Hepatocyte (in vitro differentiated cells): ENCODE measurements at regions not wholly inside any gene's neighbourhood (a gene's known extent, or its start where the extent isn't known, plus 50 kb on each side); places are given as distances from the start of the nearest gene placed in this dataset.

Experiments used
- DNase-seq: peaks from one replicate; pipeline ENCODE4 v3.0.0-alpha.2; 2016; ENCODE audit warnings: low spot score
- H2AFZ ChIP-seq: fragments of 200-600 bp; sonication (generic); 2 replicates; pipeline ENCODE4 v1.6.0; 2016; ENCODE audit warnings: antibody characterized with exemption, mild to moderate bottlenecking
- H3K27ac ChIP-seq: fragments of 200-600 bp; sonication (generic); 2 replicates; pipeline ENCODE4 v1.5.1; 2016; ENCODE audit warnings: mild to moderate bottlenecking
- H3K27me3 ChIP-seq: fragments of 200-600 bp; sonication (generic); 2 replicates; pipeline ENCODE4 v1.6.1; 2016
- H3K36me3 ChIP-seq: fragments of 200-600 bp; sonication (generic); replicated peaks from 2 replicates; pipeline ENCODE4 v1.5.1; 2016; ENCODE audit warnings: low read depth; ENCODE audit not compliant: insufficient read depth
- H3K4me1 ChIP-seq: fragments of 200-600 bp; sonication (generic); 2 replicates; pipeline ENCODE4 v1.5.1; 2016; ENCODE audit warnings: mild to moderate bottlenecking, moderate library complexity; ENCODE audit not compliant: insufficient read depth
- H3K4me2 ChIP-seq: fragments of 200-600 bp; sonication (generic); 2 replicates; pipeline ENCODE4 v1.6.0; 2016
- H3K4me3 ChIP-seq: fragments of 200-600 bp; sonication (generic); 2 replicates; pipeline ENCODE4 v1.5.1; 2016; ENCODE audit warnings: mild to moderate bottlenecking
- H3K79me2 ChIP-seq: fragments of 200-600 bp; sonication (generic); 2 replicates; pipeline ENCODE4 v1.6.0; 2017; ENCODE audit warnings: mild to moderate bottlenecking
- H3K9me2 ChIP-seq: fragments of 200-600 bp; sonication (generic); replicated peaks from 2 replicates; pipeline ENCODE4 v1.6.0; 2017; ENCODE audit warnings: mild to moderate bottlenecking; ENCODE audit not compliant: insufficient read depth
- H3K9me3 ChIP-seq: fragments of 200-600 bp; sonication (generic); 2 replicates; pipeline ENCODE4 v1.5.1; 2016; ENCODE audit warnings: low read depth, mild to moderate bottlenecking
- H4K20me1 ChIP-seq: fragments of 200-600 bp; sonication (generic); 2 replicates; pipeline ENCODE4 v1.6.0; 2016; ENCODE audit warnings: mild to moderate bottlenecking; ENCODE audit not compliant: insufficient read depth, poor library complexity, severe bottlenecking
- EZH2 ChIP-seq: fragments of 200-600 bp; sonication (generic); IDR thresholded peaks from 2 replicates; pipeline ENCODE4 v1.6.1; 2016; ENCODE audit warnings: antibody characterized with exemption, mild to moderate bottlenecking, borderline replicate concordance
- EZH2phosphoT487 ChIP-seq: fragments of 200-600 bp; sonication (generic); IDR thresholded peaks from one replicate; pipeline ENCODE4 v1.6.1; 2018; ENCODE audit warnings: antibody characterized with exemption, mild to moderate bottlenecking, low read depth, moderate library complexity; ENCODE audit not compliant: unreplicated experiment, severe bottlenecking
- WGBS: methylation state at CpG from one replicate; pipeline ENCODE4 v1.1.6; 2016; ENCODE audit warnings: low lambda C conversion rate; ENCODE audit errors: missing lambda C conversion rate; 5-methylcytosine and 5-hydroxymethylcytosine counted together
- TF ChIP-seq, protein P1 (sequence below): fragments of 200-600 bp; sonication (generic); IDR thresholded peaks from 2 replicates; pipeline ENCODE4 v1.5.1; 2016; ENCODE audit warnings: antibody characterized with exemption, mild to moderate bottlenecking; ENCODE audit not compliant: poor library complexity

DNA sequence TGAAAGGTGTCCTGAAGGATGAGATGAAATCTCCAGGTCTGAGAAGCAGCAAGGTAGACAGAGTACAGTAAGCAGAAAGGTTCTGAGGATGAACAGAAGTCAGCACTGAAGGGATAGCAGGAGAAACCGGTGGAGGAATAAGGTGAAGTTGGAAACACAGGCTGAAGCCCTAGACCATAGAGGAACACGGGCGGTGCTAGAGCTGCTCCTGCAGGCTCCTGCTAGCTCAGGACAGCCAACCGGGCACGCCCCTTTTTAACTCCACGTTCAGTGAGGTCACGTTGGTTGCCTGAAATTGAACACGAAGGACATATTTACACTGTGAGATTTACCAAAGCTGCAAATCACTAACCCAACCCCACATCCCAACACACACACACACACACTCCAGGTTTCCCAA lies 1886.4 kb upstream of the AGA start:
- Histone ChIP-seq H3K4me2 (no peak overlapping the region), H3K36me3 (no peaks in the 10 kb centered on the region), H3K4me3 (no peak overlapping the region), H3K4me1 (no peaks in the 10 kb centered on the region), H2AFZ (no peak overlapping the region), H3K27me3 (no peaks in the 10 kb centered on the region), H3K79me2 (no peaks in the 10 kb centered on the region), H3K9me2 (no peaks in the 10 kb centered on the region), H3K9me3 (no peaks in the 10 kb centered on the region), H3K27ac (no peak overlapping the region), H4K20me1 (no peaks in the 10 kb centered on the region)
- WGBS, result 66% methylated on average over 8 of the region's 8 CpGs
- no peak for TF ChIP-seq EZH2
- TF ChIP-seq, protein P1, sequence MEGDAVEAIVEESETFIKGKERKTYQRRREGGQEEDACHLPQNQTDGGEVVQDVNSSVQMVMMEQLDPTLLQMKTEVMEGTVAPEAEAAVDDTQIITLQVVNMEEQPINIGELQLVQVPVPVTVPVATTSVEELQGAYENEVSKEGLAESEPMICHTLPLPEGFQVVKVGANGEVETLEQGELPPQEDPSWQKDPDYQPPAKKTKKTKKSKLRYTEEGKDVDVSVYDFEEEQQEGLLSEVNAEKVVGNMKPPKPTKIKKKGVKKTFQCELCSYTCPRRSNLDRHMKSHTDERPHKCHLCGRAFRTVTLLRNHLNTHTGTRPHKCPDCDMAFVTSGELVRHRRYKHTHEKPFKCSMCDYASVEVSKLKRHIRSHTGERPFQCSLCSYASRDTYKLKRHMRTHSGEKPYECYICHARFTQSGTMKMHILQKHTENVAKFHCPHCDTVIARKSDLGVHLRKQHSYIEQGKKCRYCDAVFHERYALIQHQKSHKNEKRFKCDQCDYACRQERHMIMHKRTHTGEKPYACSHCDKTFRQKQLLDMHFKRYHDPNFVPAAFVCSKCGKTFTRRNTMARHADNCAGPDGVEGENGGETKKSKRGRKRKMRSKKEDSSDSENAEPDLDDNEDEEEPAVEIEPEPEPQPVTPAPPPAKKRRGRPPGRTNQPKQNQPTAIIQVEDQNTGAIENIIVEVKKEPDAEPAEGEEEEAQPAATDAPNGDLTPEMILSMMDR, result no peak
- no peak for TF ChIP-seq EZH2phosphoT487
- peak; percentile 20 for DNase-seq

DNA sequence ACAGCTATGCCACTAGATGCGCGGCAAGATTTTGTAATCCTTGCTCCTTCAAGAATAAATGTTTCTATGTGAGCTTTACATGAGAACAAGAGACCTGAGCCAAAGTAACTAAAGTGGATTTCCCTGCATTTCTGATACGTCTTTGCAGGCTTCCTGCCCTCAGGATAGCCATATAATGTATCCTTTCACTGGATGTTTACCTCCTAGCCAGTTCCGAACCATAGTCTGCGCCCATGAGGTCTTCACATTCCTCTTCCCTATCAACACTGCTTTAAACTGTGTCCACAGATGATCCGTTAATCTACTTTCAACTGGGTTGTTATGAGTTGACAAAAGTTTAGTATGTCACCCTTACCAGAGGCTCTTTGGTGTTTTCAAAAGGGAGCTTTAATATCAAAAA lies 1889.1 kb upstream of the AGA start:
- Histone ChIP-seq H4K20me1 (no peaks in the 10 kb centered on the region), H3K79me2 (no peaks in the 10 kb centered on the region), H3K27ac (no peak overlapping the region), H3K36me3 (no peaks in the 10 kb centered on the region), H3K9me2 (no peaks in the 10 kb centered on the region), H3K4me3 (no peak overlapping the region), H3K9me3 (no peaks in the 10 kb centered on the region), H3K4me2 (no peak overlapping the region), H3K27me3 (no peaks in the 10 kb centered on the region), H2AFZ (no peak overlapping the region), H3K4me1 (no peaks in the 10 kb centered on the region)
- DNase-seq, result no peak
- 52% methylated on average over 6 of the region's 6 CpGs for WGBS
- no peak for TF ChIP-seq EZH2
- TF ChIP-seq EZH2phosphoT487, result no peak
- TF ChIP-seq, protein P1, result no peak

DNA sequence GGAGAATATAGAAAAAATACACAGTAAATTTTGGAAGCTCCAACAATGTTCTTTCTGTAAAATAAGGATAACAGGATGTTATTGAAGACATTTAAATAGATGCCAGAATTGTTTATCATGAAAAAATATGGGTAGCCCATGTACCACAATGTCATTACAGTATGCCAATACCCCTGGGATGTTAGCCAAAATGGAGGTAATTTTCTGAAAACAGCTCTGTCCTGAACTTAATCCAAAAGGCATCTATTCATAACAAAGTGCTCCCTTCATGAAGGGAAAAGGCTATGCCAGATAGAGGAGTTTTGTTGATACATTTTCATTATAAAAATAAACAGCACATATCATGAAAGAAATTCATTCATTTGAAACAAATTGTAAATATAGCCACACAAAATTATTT lies 1902.6 kb upstream of the AGA start:
- Histone ChIP-seq H2AFZ (no peak overlapping the region), H3K4me2 (no peak overlapping the region), H3K27ac (no peak overlapping the region), H3K9me2 (no peaks in the 10 kb centered on the region), H3K27me3 (no peaks in the 10 kb centered on the region), H3K9me3 (no peaks in the 10 kb centered on the region), H3K79me2 (no peaks in the 10 kb centered on the region), H4K20me1 (no peaks in the 10 kb centered on the region), H3K36me3 (no peaks in the 10 kb centered on the region), H3K4me1 (no peaks in the 10 kb centered on the region), H3K4me3 (no peak overlapping the region)
- no peak for TF ChIP-seq EZH2
- TF ChIP-seq EZH2phosphoT487, result no peak
- TF ChIP-seq, protein P1, result no peak
- no peak for DNase-seq

DNA sequence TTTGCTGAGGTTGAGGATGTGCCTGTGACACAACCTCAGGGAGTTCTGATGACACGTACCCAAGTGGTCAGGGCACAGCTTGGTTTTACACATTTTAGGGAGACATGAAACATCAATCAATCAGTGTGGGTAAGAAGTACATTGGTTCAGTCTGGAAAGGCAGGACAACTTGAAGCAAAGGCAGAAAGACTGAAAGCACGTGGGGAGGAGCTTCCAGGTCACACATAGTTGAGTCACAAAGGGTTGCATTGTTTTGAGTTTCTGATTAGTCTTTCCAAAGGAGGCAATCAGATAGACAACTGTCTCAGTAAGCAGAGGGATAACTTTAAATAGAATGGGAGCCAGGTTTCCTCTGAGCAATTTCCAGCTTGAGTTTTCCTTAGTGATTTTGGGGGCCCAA lies 1910.0 kb upstream of the AGA start:
- H4K20me1 ChIP-seq, result no peaks in the 10 kb centered on the region
- H3K4me2 ChIP-seq, result no peak overlapping the region
- no peak overlapping the region for H3K27ac ChIP-seq
- no peaks in the 10 kb centered on the region for H3K4me1 ChIP-seq
- H3K4me3 ChIP-seq, result no peak overlapping the region
- no peaks in the 10 kb centered on the region for H3K9me3 ChIP-seq
- TF ChIP-seq, protein P1, result no peak
- no peak for TF ChIP-seq EZH2
- TF ChIP-seq EZH2phosphoT487, result no peak
- no peak for DNase-seq
- H3K9me2 ChIP-seq, result no peaks in the 10 kb centered on the region
- H3K27me3 ChIP-seq, result no peaks in the 10 kb centered on the region
- no peak overlapping the region for H2AFZ ChIP-seq
- WGBS, result 55% methylated on average over 2 of the region's 2 CpGs
- no peaks in the 10 kb centered on the region for H3K36me3 ChIP-seq
- H3K79me2 ChIP-seq, result no peaks in the 10 kb centered on the region
